H9 (cell line): ENCODE measurements at regions not wholly inside any gene's neighbourhood (a gene's known extent, or its start where the extent isn't known, plus 50 kb on each side); places are given as distances from the start of the nearest gene placed in this dataset.

Experiments used
- DNase-seq: peaks from one replicate; pipeline ENCODE4 v3.0.0-alpha.2; 2017
- H2AFZ ChIP-seq: one replicate; pipeline ENCODE4 v1.6.1; 2013; ENCODE audit warnings: mild to moderate bottlenecking, low read length, control low read depth, moderate library complexity
- H2AK5ac ChIP-seq: 2 replicates; pipeline ENCODE4 v1.6.1; 2013; ENCODE audit warnings: low read length, control low read depth, mixed read lengths; ENCODE audit not compliant: insufficient read length
- H2BK120ac ChIP-seq: one replicate; pipeline ENCODE4 v1.6.1; 2013; ENCODE audit warnings: low read depth, mild to moderate bottlenecking, low read length, control low read depth, inconsistent platforms; ENCODE audit not compliant: poor library complexity, severe bottlenecking
- H2BK12ac ChIP-seq: 2 replicates; pipeline ENCODE4 v1.6.1; 2013; ENCODE audit warnings: low read length, control low read depth, mixed read lengths, low read depth; ENCODE audit not compliant: insufficient read length
- H2BK15ac ChIP-seq: 2 replicates; pipeline ENCODE4 v1.6.1; 2013; ENCODE audit warnings: low read depth, low read length, control low read depth
- H2BK20ac ChIP-seq: one replicate; pipeline ENCODE4 v1.6.1; 2013; ENCODE audit warnings: low read depth, mild to moderate bottlenecking, low read length, control low read depth, inconsistent platforms; ENCODE audit not compliant: poor library complexity, severe bottlenecking
- H2BK5ac ChIP-seq: 2 replicates; pipeline ENCODE4 v1.6.1; 2013; ENCODE audit warnings: low read length, control low read depth, mixed read lengths; ENCODE audit not compliant: insufficient read length
- H3K14ac ChIP-seq: 2 replicates; pipeline ENCODE4 v1.6.1; 2013; ENCODE audit warnings: low read length, control low read depth; ENCODE audit not compliant: insufficient read depth
- H3K18ac ChIP-seq: 2 replicates; pipeline ENCODE4 v1.6.1; 2013; ENCODE audit warnings: low read depth, mild to moderate bottlenecking, mixed read lengths, low read length, control low read depth; ENCODE audit not compliant: insufficient read length
- H3K23ac ChIP-seq: 2 replicates; pipeline ENCODE4 v1.6.1; 2013; ENCODE audit warnings: low read length, control low read depth, mixed read lengths, low read depth; ENCODE audit not compliant: insufficient read length
- H3K23me2 ChIP-seq: 2 replicates; pipeline ENCODE4 v1.6.1; 2013; ENCODE audit warnings: low read depth, mild to moderate bottlenecking, mixed read lengths, low read length, control low read depth; ENCODE audit not compliant: insufficient read length, poor library complexity, severe bottlenecking
- H3K27ac ChIP-seq: 2 replicates; pipeline ENCODE4 v1.5.1; 2013; ENCODE audit warnings: low read length, control low read depth, mixed read lengths, low read depth; ENCODE audit not compliant: insufficient read length
- H3K27me3 ChIP-seq: 2 replicates; pipeline ENCODE4 v1.6.1; 2013; ENCODE audit warnings: low read length, control low read depth, inconsistent platforms; ENCODE audit not compliant: insufficient read depth
- H3K4ac ChIP-seq: 2 replicates; pipeline ENCODE4 v1.6.1; 2013; ENCODE audit warnings: low read depth, mild to moderate bottlenecking, control low read depth, inconsistent platforms, low read length, moderate library complexity
- H3K4me1 ChIP-seq: 2 replicates; pipeline ENCODE4 v1.6.1; 2013; ENCODE audit warnings: low read length, control low read depth, inconsistent platforms; ENCODE audit not compliant: insufficient read depth
- H3K4me2 ChIP-seq: 2 replicates; pipeline ENCODE4 v1.6.1; 2013; ENCODE audit warnings: low read length, control low read depth, mixed read lengths; ENCODE audit not compliant: insufficient read length, insufficient read depth
- H3K56ac ChIP-seq: 2 replicates; pipeline ENCODE4 v1.6.1; 2013; ENCODE audit warnings: low read depth, mild to moderate bottlenecking, mixed read lengths, low read length, control low read depth; ENCODE audit not compliant: insufficient read length
- H3K79me1 ChIP-seq: 2 replicates; pipeline ENCODE4 v1.6.1; 2013; ENCODE audit warnings: low read depth, mild to moderate bottlenecking, moderate library complexity, low read length, control low read depth, inconsistent platforms; ENCODE audit not compliant: insufficient read depth, poor library complexity, severe bottlenecking
- H3K79me2 ChIP-seq: 2 replicates; pipeline ENCODE4 v1.6.1; 2013; ENCODE audit warnings: low read length, control low read depth, inconsistent platforms; ENCODE audit not compliant: insufficient read depth
- H3K9ac ChIP-seq: 2 replicates; pipeline ENCODE4 v1.6.1; 2013; ENCODE audit warnings: low read length, control low read depth, mixed read lengths; ENCODE audit not compliant: insufficient read length; ENCODE audit errors: extremely low read depth
- H3K9me3 ChIP-seq: one replicate; pipeline ENCODE4 v1.6.1; 2013; ENCODE audit warnings: low read depth, low read length, inconsistent platforms; ENCODE audit not compliant: control insufficient read depth
- H3T11ph ChIP-seq: one replicate; pipeline ENCODE4 v1.6.1; 2013; ENCODE audit warnings: mild to moderate bottlenecking, low read length, control low read depth, inconsistent platforms
- H4K20me1 ChIP-seq: one replicate; pipeline ENCODE4 v1.6.1; 2013; ENCODE audit not compliant: control insufficient read depth, insufficient read length, insufficient read depth
- H4K5ac ChIP-seq: 2 replicates; pipeline ENCODE4 v1.6.1; 2013; ENCODE audit warnings: low read depth, mild to moderate bottlenecking, mixed read lengths, low read length, control low read depth; ENCODE audit not compliant: insufficient read length
- H4K8ac ChIP-seq: replicated peaks from 2 replicates; pipeline ENCODE4 v1.6.1; 2013; ENCODE audit warnings: low read length, control low read depth, mixed read lengths, low read depth; ENCODE audit not compliant: insufficient read length
- H4K91ac ChIP-seq: 2 replicates; pipeline ENCODE4 v1.6.1; 2013; ENCODE audit warnings: low read depth, mild to moderate bottlenecking, moderate library complexity, mixed read lengths, low read length, control low read depth; ENCODE audit not compliant: insufficient read length
- H3K27ac Mint-ChIP-seq, 3 experiments: 2 replicates in 2 of 3; 3 replicates in 1 of 3; pipeline ENCODE4 v1.8.0; 2020 to 2021; ENCODE audit warnings: mixed read lengths in 3 of 3, mild to moderate bottlenecking in 1 of 3, moderate library complexity in 1 of 3
- H3K27me3 Mint-ChIP-seq: 2 replicates; pipeline ENCODE4 v1.8.0; 2021; ENCODE audit warnings: low read depth, mild to moderate bottlenecking, moderate library complexity, mixed read lengths
- H3K36me3 Mint-ChIP-seq, 3 experiments: 2 replicates in 2 of 3; 3 replicates in 1 of 3; pipeline ENCODE4 v1.8.0; 2020 to 2021; ENCODE audit warnings: low read depth in 3 of 3, mixed read lengths in 3 of 3; ENCODE audit not compliant: insufficient read depth in 1 of 3
- H3K4me1 Mint-ChIP-seq, 2 experiments: 2 replicates each; pipeline ENCODE4 v1.8.0; 2020; ENCODE audit warnings: mixed read lengths in 2 of 2
- H3K4me3 Mint-ChIP-seq, 2 experiments: 2 replicates in 1 of 2; 3 replicates in 1 of 2; pipeline ENCODE4 v1.8.0; 2020 to 2021; ENCODE audit warnings: mild to moderate bottlenecking in 2 of 2, mixed read lengths in 2 of 2, moderate library complexity in 1 of 2
- H3K9me3 Mint-ChIP-seq, 2 experiments: 2 replicates in 1 of 2; 3 replicates in 1 of 2; pipeline ENCODE4 v1.8.0; 2020; ENCODE audit warnings: mild to moderate bottlenecking in 2 of 2, mixed read lengths in 2 of 2, moderate library complexity in 1 of 2
- CTCF ChIP-seq: fragments of 200-600 bp; sonication (generic); conservative IDR thresholded peaks from 3 replicates; pipeline ENCODE4 v1.8.0; 2021; ENCODE audit warnings: antibody characterized with exemption, mild to moderate bottlenecking
- WGBS: extraction: QIAGEN DNeasy Blood & Tissue Kit; methylation state at CpG from one replicate; pipeline ENCODE4 v1.1.7; 2013; ENCODE audit warnings: missing lambda C conversion rate, low lambda C conversion rate, mixed read lengths; ENCODE audit not compliant: insufficient read length; ENCODE audit errors: extremely low coverage; 5-methylcytosine and 5-hydroxymethylcytosine counted together

GRCh38 chr2:166592750-166593149 is 98.7 kb upstream of the SCN7A start:
- H3K4me1 ChIP-seq: no peaks in the 10 kb centered on the region
- H3K27me3 ChIP-seq: no peaks in the 10 kb centered on the region
- H2BK5ac ChIP-seq: no peak overlapping the region
- no peaks in the 10 kb centered on the region for H3K79me1 ChIP-seq
- H3T11ph ChIP-seq: no peak overlapping the region
- H2BK15ac ChIP-seq: no peak overlapping the region
- H2AK5ac ChIP-seq: no peak overlapping the region
- H3K18ac ChIP-seq: no peak overlapping the region
- no peak overlapping the region for H4K5ac ChIP-seq
- no peak overlapping the region for H2BK12ac ChIP-seq
- H3K79me2 ChIP-seq: no peaks in the 10 kb centered on the region
- H4K20me1 ChIP-seq: no peaks in the 10 kb centered on the region
- H3K14ac ChIP-seq: no peak overlapping the region
- H4K8ac ChIP-seq: no peak overlapping the region
- H3K36me3 Mint-ChIP-seq: peaks cover 7 to 13% (median 8%) of the 10 kb centered on the region in 3 experiments; a peak in 6 of 7 replicates
- no peaks in the 10 kb centered on the region for H3K23me2 ChIP-seq
- H3K4me3 Mint-ChIP-seq: no peak overlapping the region
- no peak overlapping the region for H3K27ac Mint-ChIP-seq
- no peak overlapping the region for H2BK20ac ChIP-seq
- H4K91ac ChIP-seq: no peak overlapping the region
- no peak overlapping the region for H3K56ac ChIP-seq
- DNase-seq: no peak
- H3K4me2 ChIP-seq: no peak overlapping the region
- no peak overlapping the region for H3K27ac ChIP-seq
- H2AFZ ChIP-seq: no peak overlapping the region
- WGBS: no CpG with 5 or more reads among the region's 3 CpGs
- no peaks in the 10 kb centered on the region for H3K27me3 Mint-ChIP-seq
- TF ChIP-seq CTCF: no peak
- H2BK120ac ChIP-seq: no peak overlapping the region
- peaks cover 11% of the 10 kb centered on the region for H3K9me3 ChIP-seq
- H3K4me1 Mint-ChIP-seq: no peaks in the 10 kb centered on the region
- no peak overlapping the region for H3K9ac ChIP-seq
- no peak overlapping the region for H3K23ac ChIP-seq
- H3K4ac ChIP-seq: no peak overlapping the region
- H3K9me3 Mint-ChIP-seq: peaks cover 12 to 20% of the 10 kb centered on the region in 2 experiments
